WTC11 (cell line): ENCODE measurements at regions not wholly inside any gene's neighbourhood (a gene's known extent, or its start where the extent isn't known, plus 50 kb on each side); places are given as distances from the start of the nearest gene placed in this dataset.

Experiments
- ATAC-seq: fragments of 200-7000 bp; cut with Tn5 transposase; 2 replicates; pipeline ENCODE4 v1.10.0; 2021; ENCODE audit warnings: mild to moderate bottlenecking, moderate library complexity
- CTCF ChIA-PET: fragments of 300-600 bp; sonication (Branson Sonifier 250); formaldehyde crosslinking; loops from one replicate; lab custom pipeline; 2021; ENCODE audit warnings: antibody characterized with exemption; lab: Charles Lee
- POLR2A ChIA-PET: fragments of 350-600 bp; sonication (Branson Sonifier 250); formaldehyde crosslinking; loops from one replicate; lab custom pipeline; 2021; ENCODE audit warnings: antibody characterized with exemption; lab: Charles Lee
- DNase-seq: peaks from one replicate; pipeline ENCODE4 v3.0.0; 2021; ENCODE audit warnings: low spot score
- H3K27ac Mint-ChIP-seq: 2 replicates; pipeline ENCODE4 v1.8.0; 2021; ENCODE audit warnings: mixed read lengths
- H3K27me3 Mint-ChIP-seq: 2 replicates; pipeline ENCODE4 v1.8.0; 2021; ENCODE audit warnings: low read depth, mild to moderate bottlenecking, moderate library complexity, mixed read lengths
- H3K36me3 Mint-ChIP-seq: 2 replicates; pipeline ENCODE4 v1.8.0; 2021; ENCODE audit warnings: mixed read lengths
- H3K4me1 Mint-ChIP-seq: 2 replicates; pipeline ENCODE4 v1.8.0; 2022; ENCODE audit warnings: mixed read lengths
- H3K4me3 Mint-ChIP-seq: 2 replicates; pipeline ENCODE4 v1.8.0; 2021; ENCODE audit warnings: mild to moderate bottlenecking, moderate library complexity, mixed read lengths
- H3K9me3 Mint-ChIP-seq: 2 replicates; pipeline ENCODE4 v1.8.0; 2021; ENCODE audit warnings: mixed read lengths
- FOXK1 ChIP-seq: sonication (generic); formaldehyde crosslinking; IDR thresholded peaks from 2 replicates; pipeline ENCODE4 v1.8.0; 2022; ENCODE audit warnings: mild to moderate bottlenecking, moderate library complexity, missing genetic modification reagents
- FOXP1 ChIP-seq: sonication (generic); formaldehyde crosslinking; IDR thresholded peaks from 2 replicates; pipeline ENCODE4 v1.8.0; 2022; ENCODE audit warnings: missing genetic modification reagents, mild to moderate bottlenecking, moderate library complexity, borderline replicate concordance
- GRHL2 ChIP-seq: fragments of 250-450 bp; sonication (Bioruptor Pico); IDR thresholded peaks from 2 replicates; pipeline ENCODE4 v1.8.0; 2022; ENCODE audit warnings: mild to moderate bottlenecking, moderate library complexity; ENCODE audit not compliant: insufficient replicate concordance, severe bottlenecking
- KAT7 ChIP-seq: sonication (generic); formaldehyde crosslinking; IDR thresholded peaks from 2 replicates; pipeline ENCODE4 v1.8.1; 2023; ENCODE audit warnings: missing genetic modification reagents, mild to moderate bottlenecking, borderline replicate concordance
- NFE2L1 ChIP-seq: sonication (generic); formaldehyde crosslinking; IDR thresholded peaks from 2 replicates; pipeline ENCODE4 v1.8.1; 2023; ENCODE audit warnings: missing genetic modification reagents
- NFYB ChIP-seq: sonication (generic); formaldehyde crosslinking; conservative IDR thresholded peaks from 2 replicates; pipeline ENCODE4 v1.8.0; 2022; ENCODE audit warnings: low read depth, missing genetic modification reagents
- NR1H2 ChIP-seq: sonication (generic); formaldehyde crosslinking; IDR thresholded peaks from 2 replicates; pipeline ENCODE4 v1.9.0; 2021; ENCODE audit warnings: mild to moderate bottlenecking, moderate library complexity, missing genetic modification reagents
- NR2C2 ChIP-seq: sonication (generic); formaldehyde crosslinking; IDR thresholded peaks from 2 replicates; pipeline ENCODE4 v1.8.0; 2022; ENCODE audit warnings: mild to moderate bottlenecking, missing genetic modification reagents
- OVOL2 ChIP-seq: fragments of 250-450 bp; sonication (Bioruptor Pico); IDR thresholded peaks from 2 replicates; pipeline ENCODE4 v1.9.0; 2021; ENCODE audit warnings: mild to moderate bottlenecking, borderline replicate concordance
- PRRX2 ChIP-seq: fragments of 250-450 bp; sonication (Bioruptor Pico); IDR thresholded peaks from 2 replicates; pipeline ENCODE4 v1.8.0; 2021; ENCODE audit warnings: mild to moderate bottlenecking
- SOX15 ChIP-seq: fragments of 250-450 bp; sonication (Bioruptor Pico); IDR thresholded peaks from 2 replicates; pipeline ENCODE4 v1.9.0; 2021; ENCODE audit warnings: mild to moderate bottlenecking
- ZBTB21 ChIP-seq: sonication (generic); formaldehyde crosslinking; IDR thresholded peaks from 2 replicates; pipeline ENCODE4 v1.8.1; 2023; ENCODE audit warnings: mild to moderate bottlenecking, missing genetic modification reagents, borderline replicate concordance
- ZNF219 ChIP-seq: sonication (generic); formaldehyde crosslinking; IDR thresholded peaks from 2 replicates; pipeline ENCODE4 v1.8.0; 2023; ENCODE audit warnings: missing genetic modification reagents, mild to moderate bottlenecking, borderline replicate concordance
- ZNF423 ChIP-seq: fragments of 250-450 bp; sonication (Bioruptor Pico); IDR thresholded peaks from 2 replicates; pipeline ENCODE4 v2.1.2; 2022; ENCODE audit warnings: mild to moderate bottlenecking, moderate library complexity
- TF ChIP-seq, protein P1 (sequence below): sonication (generic); formaldehyde crosslinking; conservative IDR thresholded peaks from 2 replicates; pipeline ENCODE4 v1.8.1; 2023; ENCODE audit warnings: mild to moderate bottlenecking, low read depth, missing genetic modification reagents, moderate library complexity
- TF ChIP-seq, protein P2 (sequence below): fragments of 250-450 bp; sonication (Bioruptor Pico); IDR thresholded peaks from 2 replicates; pipeline ENCODE4 v1.9.0; 2021; ENCODE audit warnings: mild to moderate bottlenecking
- TF ChIP-seq, protein P3 (sequence below): sonication (generic); formaldehyde crosslinking; IDR thresholded peaks from 2 replicates; pipeline ENCODE4 v1.8.1; 2023; ENCODE audit warnings: mild to moderate bottlenecking, missing genetic modification reagents, moderate library complexity
- TF ChIP-seq, protein P4 (sequence below): sonication (generic); formaldehyde crosslinking; IDR thresholded peaks from 2 replicates; pipeline ENCODE4 v1.8.1; 2022; ENCODE audit warnings: low read depth, missing genetic modification reagents, borderline replicate concordance
- TF ChIP-seq, protein P5 (sequence below): sonication (generic); formaldehyde crosslinking; IDR thresholded peaks from 2 replicates; pipeline ENCODE4 v1.8.0; 2023; ENCODE audit warnings: missing genetic modification reagents

DNA sequence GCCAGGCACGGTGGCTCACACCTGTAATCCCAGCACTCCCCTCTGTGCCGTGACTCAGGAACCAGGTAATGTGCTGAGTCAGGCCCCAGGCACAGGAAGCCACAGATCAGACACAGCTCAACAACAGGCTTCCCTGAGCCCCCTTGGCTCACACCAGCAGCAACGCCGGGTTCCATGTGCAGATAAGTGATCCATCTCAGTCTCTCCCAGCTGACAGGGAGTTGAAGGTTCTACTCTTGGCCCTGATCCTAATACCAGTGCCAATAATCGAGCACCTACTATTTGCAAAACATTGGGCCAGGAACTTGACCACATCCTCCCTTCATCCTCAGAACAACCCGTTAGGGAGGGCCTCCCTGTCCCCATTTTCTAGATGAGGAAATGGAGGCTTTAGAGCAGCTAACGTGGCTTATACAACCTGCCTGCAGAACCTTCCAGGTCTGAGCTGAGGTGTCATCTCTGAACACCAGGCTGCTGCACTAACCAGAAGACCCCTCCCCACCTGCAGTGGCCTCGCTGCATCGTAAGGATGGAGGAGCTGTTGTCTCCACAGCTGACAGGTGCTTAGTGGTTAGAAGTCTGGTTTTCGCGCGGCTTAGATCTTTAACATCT is 64.8 kb upstream of the AMZ2 start (continued):
- TF ChIP-seq FOXP1 (CRISPR knock-in tag) (no peak), NFE2L1 (CRISPR knock-in tag) (peak; percentile 38; the same call in 1 of the 2 replicates), SOX15 (CRISPR knock-in tag) (no peak), ZNF423 (CRISPR knock-in tag) (no peak)
- TF ChIP-seq, all 79 proteins: peak for 1

DNA sequence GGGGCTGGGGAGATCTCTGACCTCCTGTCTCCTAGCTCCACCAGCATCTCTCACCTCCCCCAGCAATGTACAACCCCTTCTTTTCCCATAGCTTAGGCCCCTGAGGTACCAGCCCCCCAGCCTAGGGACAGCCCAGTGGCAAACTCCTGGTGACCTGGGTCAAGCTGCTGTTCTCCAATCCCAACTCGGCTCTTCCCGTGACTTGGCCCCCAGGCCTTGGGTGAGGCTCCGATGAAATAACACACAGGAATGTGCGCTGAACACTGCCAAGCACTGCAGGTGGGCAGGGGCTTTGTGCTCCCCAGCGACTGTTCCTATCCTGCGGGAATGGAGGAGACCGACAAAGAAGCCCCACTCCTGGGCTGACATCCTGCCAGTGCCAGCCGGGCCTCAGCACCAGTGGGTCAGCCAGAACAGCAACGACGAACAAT is 63.7 kb upstream of the AMZ2 start:
- TF ChIP-seq, protein P1, sequence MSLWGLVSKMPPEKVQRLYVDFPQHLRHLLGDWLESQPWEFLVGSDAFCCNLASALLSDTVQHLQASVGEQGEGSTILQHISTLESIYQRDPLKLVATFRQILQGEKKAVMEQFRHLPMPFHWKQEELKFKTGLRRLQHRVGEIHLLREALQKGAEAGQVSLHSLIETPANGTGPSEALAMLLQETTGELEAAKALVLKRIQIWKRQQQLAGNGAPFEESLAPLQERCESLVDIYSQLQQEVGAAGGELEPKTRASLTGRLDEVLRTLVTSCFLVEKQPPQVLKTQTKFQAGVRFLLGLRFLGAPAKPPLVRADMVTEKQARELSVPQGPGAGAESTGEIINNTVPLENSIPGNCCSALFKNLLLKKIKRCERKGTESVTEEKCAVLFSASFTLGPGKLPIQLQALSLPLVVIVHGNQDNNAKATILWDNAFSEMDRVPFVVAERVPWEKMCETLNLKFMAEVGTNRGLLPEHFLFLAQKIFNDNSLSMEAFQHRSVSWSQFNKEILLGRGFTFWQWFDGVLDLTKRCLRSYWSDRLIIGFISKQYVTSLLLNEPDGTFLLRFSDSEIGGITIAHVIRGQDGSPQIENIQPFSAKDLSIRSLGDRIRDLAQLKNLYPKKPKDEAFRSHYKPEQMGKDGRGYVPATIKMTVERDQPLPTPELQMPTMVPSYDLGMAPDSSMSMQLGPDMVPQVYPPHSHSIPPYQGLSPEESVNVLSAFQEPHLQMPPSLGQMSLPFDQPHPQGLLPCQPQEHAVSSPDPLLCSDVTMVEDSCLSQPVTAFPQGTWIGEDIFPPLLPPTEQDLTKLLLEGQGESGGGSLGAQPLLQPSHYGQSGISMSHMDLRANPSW (CRISPR knock-in tag), result no peak
- TF ChIP-seq GRHL2 (CRISPR knock-in tag), result no peak
- TF ChIP-seq PRRX2 (CRISPR knock-in tag), result no peak
- TF ChIP-seq, protein P2, sequence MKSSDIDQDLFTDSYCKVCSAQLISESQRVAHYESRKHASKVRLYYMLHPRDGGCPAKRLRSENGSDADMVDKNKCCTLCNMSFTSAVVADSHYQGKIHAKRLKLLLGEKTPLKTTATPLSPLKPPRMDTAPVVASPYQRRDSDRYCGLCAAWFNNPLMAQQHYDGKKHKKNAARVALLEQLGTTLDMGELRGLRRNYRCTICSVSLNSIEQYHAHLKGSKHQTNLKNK (CRISPR knock-in tag), result no peak
- TF ChIP-seq ZBTB21 (CRISPR knock-in tag), result no peak
- TF ChIP-seq KAT7 (CRISPR knock-in tag), result no peak
- TF ChIP-seq, protein P3, sequence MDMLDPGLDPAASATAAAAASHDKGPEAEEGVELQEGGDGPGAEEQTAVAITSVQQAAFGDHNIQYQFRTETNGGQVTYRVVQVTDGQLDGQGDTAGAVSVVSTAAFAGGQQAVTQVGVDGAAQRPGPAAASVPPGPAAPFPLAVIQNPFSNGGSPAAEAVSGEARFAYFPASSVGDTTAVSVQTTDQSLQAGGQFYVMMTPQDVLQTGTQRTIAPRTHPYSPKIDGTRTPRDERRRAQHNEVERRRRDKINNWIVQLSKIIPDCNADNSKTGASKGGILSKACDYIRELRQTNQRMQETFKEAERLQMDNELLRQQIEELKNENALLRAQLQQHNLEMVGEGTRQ, result no peak
- TF ChIP-seq, protein P4, sequence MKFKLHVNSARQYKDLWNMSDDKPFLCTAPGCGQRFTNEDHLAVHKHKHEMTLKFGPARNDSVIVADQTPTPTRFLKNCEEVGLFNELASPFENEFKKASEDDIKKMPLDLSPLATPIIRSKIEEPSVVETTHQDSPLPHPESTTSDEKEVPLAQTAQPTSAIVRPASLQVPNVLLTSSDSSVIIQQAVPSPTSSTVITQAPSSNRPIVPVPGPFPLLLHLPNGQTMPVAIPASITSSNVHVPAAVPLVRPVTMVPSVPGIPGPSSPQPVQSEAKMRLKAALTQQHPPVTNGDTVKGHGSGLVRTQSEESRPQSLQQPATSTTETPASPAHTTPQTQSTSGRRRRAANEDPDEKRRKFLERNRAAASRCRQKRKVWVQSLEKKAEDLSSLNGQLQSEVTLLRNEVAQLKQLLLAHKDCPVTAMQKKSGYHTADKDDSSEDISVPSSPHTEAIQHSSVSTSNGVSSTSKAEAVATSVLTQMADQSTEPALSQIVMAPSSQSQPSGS, result no peak
- no peak for TF ChIP-seq ZNF423 (CRISPR knock-in tag)
- TF ChIP-seq ZNF219 (CRISPR knock-in tag), result no peak
- TF ChIP-seq, protein P5, sequence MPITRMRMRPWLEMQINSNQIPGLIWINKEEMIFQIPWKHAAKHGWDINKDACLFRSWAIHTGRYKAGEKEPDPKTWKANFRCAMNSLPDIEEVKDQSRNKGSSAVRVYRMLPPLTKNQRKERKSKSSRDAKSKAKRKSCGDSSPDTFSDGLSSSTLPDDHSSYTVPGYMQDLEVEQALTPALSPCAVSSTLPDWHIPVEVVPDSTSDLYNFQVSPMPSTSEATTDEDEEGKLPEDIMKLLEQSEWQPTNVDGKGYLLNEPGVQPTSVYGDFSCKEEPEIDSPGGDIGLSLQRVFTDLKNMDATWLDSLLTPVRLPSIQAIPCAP (CRISPR knock-in tag), result no peak
- TF ChIP-seq NR2C2 (CRISPR knock-in tag), result no peak
- no peak for TF ChIP-seq FOXK1 (CRISPR knock-in tag)
- TF ChIP-seq NR1H2 (CRISPR knock-in tag), result no peak
- TF ChIP-seq OVOL2 (CRISPR knock-in tag), result no peak
- no peak for TF ChIP-seq NFYB
- TF ChIP-seq, all 79 proteins: peak for 0
- ATAC-seq (peak; percentile 60), DNase-seq (no peak)
- Mint-ChIP-seq H3K9me3 (no peaks in the 10 kb centered on the region), H3K4me3 (no peak overlapping the region), H3K36me3 (no peaks in the 10 kb centered on the region), H3K27me3 (no peaks in the 10 kb centered on the region; the same call in 1 of the 2 replicates), H3K4me1 (peaks cover 13% of the 10 kb centered on the region), H3K27ac (no peak overlapping the region)
- ChIA-PET POLR2A (interaction anchor here (1.5 kb wide), 1 partner anchor 13 kb away, joined by 5 read pairs; no protein-coding TSS in a partner anchor), CTCF (interaction anchor here (0.9 to 1.1 kb wide), 2 partner anchors 16 to 21 kb away, joined by 3 to 5 read pairs; no protein-coding TSS in a partner anchor)
